ENCODE measurements at regions not wholly inside any gene's neighbourhood (a gene's known extent, or its start where the extent isn't known, plus 50 kb on each side); places are given as distances from the start of the nearest gene placed in this dataset.

- TF ChIP-seq MYC (IDR thresholded peaks at IDR 0.05; ENCODE audit: insufficient read depth, insufficient read length, insufficient replicate concordance, low read length, severe bottlenecking) = no peak
- TF ChIP-seq EED (IDR thresholded peaks at IDR 0.05; ENCODE audit: low read depth) = no peak
- TF ChIP-seq HDAC2 (IDR thresholded peaks at IDR 0.05) = no peak
- TF ChIP-seq ZNF217 (IDR thresholded peaks at IDR 0.05) = no peak
- no peak for TF ChIP-seq NBN (IDR thresholded peaks at IDR 0.05)
- no peak for TF ChIP-seq E2F8 (IDR thresholded peaks at IDR 0.05; ENCODE audit: low read depth, partially characterized antibody)
- TF ChIP-seq HSF1 (IDR thresholded peaks at IDR 0.05; ENCODE audit: low read depth, low read length) = no peak
- no peak for TF ChIP-seq MXI1 (IDR thresholded peaks at IDR 0.05; ENCODE audit: low read depth, low read length)
- TF ChIP-seq USF2 (IDR thresholded peaks at IDR 0.05; ENCODE audit: borderline replicate concordance, low read depth, low read length) = peak; percentile 6; the same call in 1 of the 2 replicates
- 0 out of 2 replicates have a peak, but pooled peaks have one; percentile 16 for TF ChIP-seq POLR2AphosphoS5 (IDR thresholded peaks at IDR 0.05; ENCODE audit: low read length)
- 0 out of 2 replicates have a peak, but pooled peaks have one; percentile 40 for TF ChIP-seq ZBTB4 (CRISPR knock-in tag; IDR thresholded peaks at IDR 0.05)
- no peak for TF ChIP-seq SMC3 (IDR thresholded peaks at IDR 0.05; ENCODE audit: borderline replicate concordance, low read length)
- TF ChIP-seq ELK1 (IDR thresholded peaks at IDR 0.05; ENCODE audit: low read depth, low read length) = no peak
- no peak for TF ChIP-seq NR2C1 (IDR thresholded peaks at IDR 0.05)
- no peak for TF ChIP-seq RB1 (IDR thresholded peaks at IDR 0.05; ENCODE audit: borderline replicate concordance)
- TF ChIP-seq EP300 (IDR thresholded peaks at IDR 0.05; ENCODE audit: borderline replicate concordance in 1 of 2, control insufficient read depth in 1 of 2, low read depth in 2 of 2, low read length in 2 of 2) = no peak
- no peak for TF ChIP-seq NFXL1 (IDR thresholded peaks at IDR 0.05; ENCODE audit: borderline replicate concordance)
- TF ChIP-seq ZNF622 (IDR thresholded peaks at IDR 0.05) = no peak
- no peak for TF ChIP-seq BCL11A (IDR thresholded peaks at IDR 0.05; ENCODE audit: low read depth, low read length)
- no peak for TF ChIP-seq RCOR1 (conservative IDR thresholded peaks at IDR 0.05; ENCODE audit: low read depth, low read length)
- no peak for TF ChIP-seq HDAC6 (IDR thresholded peaks at IDR 0.05; ENCODE audit: unreplicated experiment)
- no peak for TF ChIP-seq MYB (IDR thresholded peaks at IDR 0.05; ENCODE audit: borderline replicate concordance, low read depth, low read length)
- peak; percentile 77; the same call in 1 of the 2 replicates for TF ChIP-seq RAD51 (IDR thresholded peaks at IDR 0.05)
These were observed 101.1 kb downstream of the DAD1 start (continued) for GRCh38 chr14:22487941-22488340.
